ENCODE measurements at regions not wholly inside any gene's neighbourhood (a gene's known extent, or its start where the extent isn't known, plus 50 kb on each side); places are given as distances from the start of the nearest gene placed in this dataset.

DNA sequence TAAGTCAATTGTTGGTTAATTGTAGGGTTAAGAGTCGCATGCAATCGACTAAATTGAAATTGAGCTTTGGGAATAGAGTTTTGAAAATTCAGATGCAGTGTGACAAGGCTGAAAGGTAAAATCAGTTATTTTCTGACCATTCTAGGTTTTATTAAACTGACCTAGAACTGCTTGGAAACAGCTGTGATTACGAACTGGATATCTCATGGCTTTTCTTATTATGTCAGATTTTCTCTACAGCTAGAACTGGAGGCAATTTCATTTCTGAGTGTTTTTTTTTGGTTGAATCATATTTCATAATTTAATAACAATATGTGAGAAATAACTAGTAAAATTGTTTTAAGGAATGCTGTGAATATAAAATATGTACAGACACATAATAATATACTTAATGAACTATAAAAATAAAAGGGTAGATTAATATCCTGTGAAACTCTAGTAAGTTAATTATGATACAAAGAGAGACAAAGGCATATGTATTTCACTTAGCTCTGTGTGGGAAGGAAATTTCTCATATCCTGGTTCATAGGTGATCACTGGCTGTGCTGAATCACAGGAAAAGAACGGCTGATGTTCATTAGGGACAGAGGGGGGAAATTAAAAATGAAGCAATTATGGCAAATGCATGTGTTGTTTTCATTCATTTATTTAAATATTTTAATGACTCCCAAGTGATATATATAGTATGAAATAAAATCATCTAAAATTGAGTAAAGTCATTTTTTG is 403.2 kb downstream of the ZIC1 start:
- TF ChIP-seq REST (IDR thresholded peaks at IDR 0.05; ENCODE audit: low read depth) (no peak), CEBPB (IDR thresholded peaks at IDR 0.05) (no peak)

GRCh38 chr3:147813256-147813655 is 404.1 kb downstream of the ZIC1 start:
- no peak for TF ChIP-seq TCF12 (IDR thresholded peaks at IDR 0.05; ENCODE audit: low read depth)
- no peak for TF ChIP-seq NFIC (IDR thresholded peaks at IDR 0.05)
- TF ChIP-seq USF1 (IDR thresholded peaks at IDR 0.05) = no peak
- TF ChIP-seq YY1 (IDR thresholded peaks at IDR 0.05; ENCODE audit: low read depth) = no peak
- no peak for TF ChIP-seq CREB1 (IDR thresholded peaks at IDR 0.05; ENCODE audit: low read depth)
- TF ChIP-seq FOXM1 (IDR thresholded peaks at IDR 0.05; ENCODE audit: borderline replicate concordance, low read depth) = no peak
- TF ChIP-seq, protein P1, sequence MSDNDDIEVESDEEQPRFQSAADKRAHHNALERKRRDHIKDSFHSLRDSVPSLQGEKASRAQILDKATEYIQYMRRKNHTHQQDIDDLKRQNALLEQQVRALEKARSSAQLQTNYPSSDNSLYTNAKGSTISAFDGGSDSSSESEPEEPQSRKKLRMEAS (IDR thresholded peaks at IDR 0.05) = no peak
- no peak for TF ChIP-seq EP300 (IDR thresholded peaks at IDR 0.05; ENCODE audit: borderline replicate concordance)
- TF ChIP-seq RAD21 (IDR thresholded peaks at IDR 0.05; ENCODE audit: low read depth) = no peak
- no peak for TF ChIP-seq CEBPB (IDR thresholded peaks at IDR 0.05)
- no peak for TF ChIP-seq EGR1 (IDR thresholded peaks at IDR 0.05)
- no peak for TF ChIP-seq TEAD4 (IDR thresholded peaks at IDR 0.05)
- TF ChIP-seq TAF1 (IDR thresholded peaks at IDR 0.05; ENCODE audit: low read depth) = no peak
- no peak for TF ChIP-seq ZBTB7A (IDR thresholded peaks at IDR 0.05; ENCODE audit: low read depth)

DNA sequence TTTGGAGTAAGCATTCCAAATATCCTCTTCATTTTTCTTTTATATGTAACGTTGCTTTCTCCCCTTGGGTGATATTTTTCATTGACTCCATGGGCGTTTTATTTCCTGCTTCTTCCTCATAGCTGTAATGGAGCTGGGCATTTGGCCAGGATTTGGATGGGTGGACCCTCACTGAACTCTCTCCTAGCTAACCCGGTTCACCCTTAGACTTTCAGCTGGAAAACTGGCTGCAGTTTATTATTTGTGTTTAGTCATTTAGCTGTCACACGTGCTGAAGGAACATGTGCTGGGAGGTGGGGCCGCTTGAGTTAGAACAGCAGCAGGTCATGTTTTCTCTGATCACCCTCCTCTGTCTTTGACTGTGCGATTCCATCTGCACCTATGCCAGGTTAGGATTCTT is 407.6 kb downstream of the ZIC1 start:
- no peak for TF ChIP-seq USF1 (IDR thresholded peaks at IDR 0.05)
- no peak for TF ChIP-seq FOXM1 (IDR thresholded peaks at IDR 0.05; ENCODE audit: borderline replicate concordance, low read depth)
- no peak for TF ChIP-seq RAD21 (IDR thresholded peaks at IDR 0.05; ENCODE audit: low read depth)
- TF ChIP-seq TCF12 (IDR thresholded peaks at IDR 0.05; ENCODE audit: low read depth) = no peak
- no peak for TF ChIP-seq EGR1 (IDR thresholded peaks at IDR 0.05)
- no peak for TF ChIP-seq CEBPB (IDR thresholded peaks at IDR 0.05)
- no peak for TF ChIP-seq ZBTB7A (IDR thresholded peaks at IDR 0.05; ENCODE audit: low read depth)
- TF ChIP-seq REST (IDR thresholded peaks at IDR 0.05; ENCODE audit: low read depth) = no peak
- TF ChIP-seq YY1 (IDR thresholded peaks at IDR 0.05; ENCODE audit: low read depth) = no peak
- no peak for TF ChIP-seq TAF1 (IDR thresholded peaks at IDR 0.05; ENCODE audit: low read depth)
- no peak for TF ChIP-seq NFIC (IDR thresholded peaks at IDR 0.05)

- no peak for TF ChIP-seq EGR1 (IDR thresholded peaks at IDR 0.05)
- TF ChIP-seq EP300 (IDR thresholded peaks at IDR 0.05; ENCODE audit: borderline replicate concordance) = no peak
- TF ChIP-seq, protein P1 (IDR thresholded peaks at IDR 0.05) = no peak
- TF ChIP-seq FOXM1 (IDR thresholded peaks at IDR 0.05; ENCODE audit: borderline replicate concordance, low read depth) = no peak
- TF ChIP-seq ZBTB7A (IDR thresholded peaks at IDR 0.05; ENCODE audit: low read depth) = no peak
- TF ChIP-seq CREB1 (IDR thresholded peaks at IDR 0.05; ENCODE audit: low read depth) = no peak
- no peak for TF ChIP-seq YY1 (IDR thresholded peaks at IDR 0.05; ENCODE audit: low read depth)
Measured at GRCh38 chr3:147832611-147833010, 423.4 kb downstream of the ZIC1 start.

- TF ChIP-seq TCF12 (IDR thresholded peaks at IDR 0.05; ENCODE audit: low read depth) (no peak), REST (IDR thresholded peaks at IDR 0.05; ENCODE audit: low read depth) (no peak), TEAD4 (IDR thresholded peaks at IDR 0.05) (no peak), EGR1 (IDR thresholded peaks at IDR 0.05) (no peak), USF1 (IDR thresholded peaks at IDR 0.05) (no peak), NFIC (IDR thresholded peaks at IDR 0.05) (no peak), RAD21 (IDR thresholded peaks at IDR 0.05; ENCODE audit: low read depth) (no peak), TAF1 (IDR thresholded peaks at IDR 0.05; ENCODE audit: low read depth) (no peak), ZBTB7A (IDR thresholded peaks at IDR 0.05; ENCODE audit: low read depth) (no peak), EP300 (IDR thresholded peaks at IDR 0.05; ENCODE audit: borderline replicate concordance) (no peak), FOXM1 (IDR thresholded peaks at IDR 0.05; ENCODE audit: borderline replicate concordance, low read depth) (no peak), CEBPB (IDR thresholded peaks at IDR 0.05) (no peak)
- TF ChIP-seq, protein P1 (IDR thresholded peaks at IDR 0.05) = no peak
Measured at GRCh38 chr3:147836330-147836729, 427.2 kb downstream of the ZIC1 start.
